GM21619 (cell line): ENCODE measurements at regions not wholly inside any gene's neighbourhood (a gene's known extent, or its start where the extent isn't known, plus 50 kb on each side); places are given as distances from the start of the nearest gene placed in this dataset.

Experiments
- ATAC-seq: cut with Tn5 transposase; IDR thresholded peaks from one replicate; pipeline ENCODE4 v1.9.1; 2021; ENCODE audit not compliant: unreplicated experiment

GRCh38 chr3:31048143-31048542, 153.7 kb upstream of the GADL1 start:
- ATAC-seq, result no peak

- no peak for ATAC-seq
Observed at GRCh38 chr3:31050296-31050695, 155.8 kb upstream of the GADL1 start.

GRCh38 chr3:31051226-31051625, 156.8 kb upstream of the GADL1 start:
- ATAC-seq, result no peak

- ATAC-seq, result no peak
Observed at GRCh38 chr3:31053299-31053698, 158.8 kb upstream of the GADL1 start.

- no peak for ATAC-seq
Observed at GRCh38 chr3:31054032-31054431, 159.6 kb upstream of the GADL1 start.

- no peak for ATAC-seq
Observed at GRCh38 chr3:31055757-31056156, 161.3 kb upstream of the GADL1 start.

GRCh38 chr3:31057891-31058290, 163.4 kb upstream of the GADL1 start:
- no peak for ATAC-seq

- no peak for ATAC-seq
Observed at GRCh38 chr3:31064021-31064420, 169.6 kb upstream of the GADL1 start.

GRCh38 chr3:31065765-31066164, 171.3 kb upstream of the GADL1 start:
- no peak for ATAC-seq

GRCh38 chr3:31067004-31067403, 172.5 kb upstream of the GADL1 start:
- no peak for ATAC-seq

GRCh38 chr3:31075471-31075870, 181.0 kb upstream of the GADL1 start:
- ATAC-seq, result no peak

GRCh38 chr3:31075876-31076275, 181.4 kb upstream of the GADL1 start:
- no peak for ATAC-seq

GRCh38 chr3:31077021-31077601, 182.7 kb upstream of the GADL1 start:
- peak; percentile 50 for ATAC-seq

GRCh38 chr3:31077826-31078225, 183.4 kb upstream of the GADL1 start:
- ATAC-seq, result no peak

GRCh38 chr3:31079689-31080088, 185.2 kb upstream of the GADL1 start:
- ATAC-seq, result no peak

GRCh38 chr3:31081018-31081662, 186.7 kb upstream of the GADL1 start:
- no peak for ATAC-seq

- no peak for ATAC-seq
Observed at GRCh38 chr3:31086148-31086547, 191.7 kb upstream of the GADL1 start.

- no peak for ATAC-seq
Observed at GRCh38 chr3:31086698-31087097, 192.2 kb upstream of the GADL1 start.

- no peak for ATAC-seq
Observed at GRCh38 chr3:31091748-31092147, 197.3 kb upstream of the GADL1 start.

- no peak for ATAC-seq
Observed at GRCh38 chr3:31092748-31093589, 198.5 kb upstream of the GADL1 start.

GRCh38 chr3:31093606-31094005, 199.1 kb upstream of the GADL1 start:
- ATAC-seq, result no peak

- no peak for ATAC-seq
Observed at GRCh38 chr3:31094048-31094447, 199.6 kb upstream of the GADL1 start.
